ENCODE measurements at regions not wholly inside any gene's neighbourhood (a gene's known extent, or its start where the extent isn't known, plus 50 kb on each side); places are given as distances from the start of the nearest gene placed in this dataset.

DNA sequence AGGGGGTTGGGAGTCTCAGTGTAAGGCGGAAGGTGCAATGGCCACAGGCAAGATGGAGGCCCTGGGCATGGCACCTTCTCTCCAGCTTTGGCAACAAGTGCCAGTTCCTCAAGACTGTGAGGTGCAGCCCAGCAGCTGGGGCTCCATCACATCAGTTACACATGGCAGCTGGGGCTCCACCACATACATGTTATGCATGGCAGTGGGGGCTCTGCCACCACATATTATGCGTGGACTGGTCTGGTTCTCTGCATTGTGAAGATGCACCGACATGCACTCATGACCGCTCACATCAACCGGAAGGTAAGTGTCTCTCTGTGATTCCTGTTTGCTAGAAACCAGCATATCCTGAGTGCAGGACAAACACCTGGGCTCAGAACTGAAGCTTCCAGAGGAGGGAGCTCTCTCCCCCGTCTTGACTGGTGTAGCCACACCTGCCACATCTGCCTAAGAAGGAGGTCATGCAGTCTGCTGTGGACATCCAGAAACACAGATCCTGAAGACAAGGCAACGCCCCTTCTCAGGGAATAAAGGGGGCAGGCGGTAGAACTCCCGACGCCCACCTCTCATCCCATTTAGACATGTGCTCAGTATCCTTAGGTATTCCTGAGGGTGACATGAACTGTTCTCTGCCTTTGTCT lies 104.1 kb upstream of the TMPRSS2 start:
- TF ChIP-seq CTCF (IDR thresholded peaks at IDR 0.05): peak in 1 of 4 experiments; percentile 47
- TF ChIP-seq POLR2A (IDR thresholded peaks at IDR 0.05): no peak
- no peak for TF ChIP-seq POLR2AphosphoS5 (IDR thresholded peaks at IDR 0.05)
